ENCODE measurements at regions not wholly inside any gene's neighbourhood (a gene's known extent, or its start where the extent isn't known, plus 50 kb on each side); places are given as distances from the start of the nearest gene placed in this dataset.
A peak's percentile ranks its signal among the peaks of the same experiment; 100 is the strongest.

DNA sequence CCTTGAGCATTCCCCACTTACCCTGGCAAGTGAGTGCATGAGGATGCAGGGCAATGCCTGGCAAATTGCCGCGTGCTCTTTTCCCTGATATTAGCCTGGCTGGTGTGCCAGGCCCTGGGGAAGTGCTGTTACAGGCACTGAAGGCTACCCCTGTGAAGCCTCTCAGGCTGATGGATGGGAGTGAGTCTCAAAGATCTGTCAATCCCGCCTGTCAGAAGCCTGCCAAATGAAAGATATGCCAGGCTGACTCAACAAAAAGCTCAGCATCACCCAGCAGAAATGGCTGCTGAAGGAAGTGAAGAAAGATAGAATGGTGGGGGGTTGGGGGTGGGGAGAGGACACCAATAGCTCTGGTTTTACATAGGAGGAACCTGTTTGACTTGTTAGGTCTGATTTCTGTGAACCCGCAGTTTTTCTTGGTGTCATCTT lies 112.1 kb downstream of the LACC1 start:
- Histone ChIP-seq H3K4me2 (replicated peaks; ENCODE audit: extremely low read depth, low read length, poor library complexity, severe bottlenecking) (no peak overlapping the region), H3K36me3 (replicated peaks in 1 of 2; ENCODE audit: control insufficient read depth in 1 of 2, insufficient read depth in 2 of 2, low read length in 2 of 2) (no peaks in the 10 kb centered on the region), H3K9me3 (replicated peaks in 1 of 2; ENCODE audit: control insufficient read depth in 1 of 2, insufficient read depth in 1 of 2, low read length in 2 of 2) (peaks cover 3 to 18% of the 10 kb centered on the region in 2 donors), H3K9ac (ENCODE audit: insufficient read depth, low read length, poor library complexity, severe bottlenecking) (no peak overlapping the region), H2AFZ (ENCODE audit: insufficient read depth, low read depth, low read length, poor library complexity, severe bottlenecking) (no peak overlapping the region), H3K27ac (ENCODE audit: low read depth in 1 of 2, low read length in 2 of 2) (no peak overlapping the region), H3K4me3 (replicated peaks in 1 of 3; ENCODE audit: low read depth in 2 of 3, low read length in 3 of 3) (no peak overlapping the region), H3K27me3 (ENCODE audit: control insufficient read depth in 2 of 2, insufficient read depth in 2 of 2, low read length in 2 of 2) (no peaks in the 10 kb centered on the region), H4K20me1 (ENCODE audit: insufficient read depth, low read length) (no peaks in the 10 kb centered on the region), H3K4me1 (ENCODE audit: control insufficient read depth in 1 of 2, insufficient read depth in 2 of 2, low read length in 2 of 2) (no peaks in the 10 kb centered on the region), H3K79me2 (ENCODE audit: insufficient read depth, low read length) (no peaks in the 10 kb centered on the region)
- intact Hi-C loops (cut with micrococcal nuclease) = no loop called here
- no peak for DNase-seq
- H3K4me1 Mint-ChIP-seq = no peaks in the 10 kb centered on the region
- peak overlapping the region in 1 of 7 donors; percentile 26 for H3K27ac Mint-ChIP-seq
- TF ChIP-seq, protein P1, sequence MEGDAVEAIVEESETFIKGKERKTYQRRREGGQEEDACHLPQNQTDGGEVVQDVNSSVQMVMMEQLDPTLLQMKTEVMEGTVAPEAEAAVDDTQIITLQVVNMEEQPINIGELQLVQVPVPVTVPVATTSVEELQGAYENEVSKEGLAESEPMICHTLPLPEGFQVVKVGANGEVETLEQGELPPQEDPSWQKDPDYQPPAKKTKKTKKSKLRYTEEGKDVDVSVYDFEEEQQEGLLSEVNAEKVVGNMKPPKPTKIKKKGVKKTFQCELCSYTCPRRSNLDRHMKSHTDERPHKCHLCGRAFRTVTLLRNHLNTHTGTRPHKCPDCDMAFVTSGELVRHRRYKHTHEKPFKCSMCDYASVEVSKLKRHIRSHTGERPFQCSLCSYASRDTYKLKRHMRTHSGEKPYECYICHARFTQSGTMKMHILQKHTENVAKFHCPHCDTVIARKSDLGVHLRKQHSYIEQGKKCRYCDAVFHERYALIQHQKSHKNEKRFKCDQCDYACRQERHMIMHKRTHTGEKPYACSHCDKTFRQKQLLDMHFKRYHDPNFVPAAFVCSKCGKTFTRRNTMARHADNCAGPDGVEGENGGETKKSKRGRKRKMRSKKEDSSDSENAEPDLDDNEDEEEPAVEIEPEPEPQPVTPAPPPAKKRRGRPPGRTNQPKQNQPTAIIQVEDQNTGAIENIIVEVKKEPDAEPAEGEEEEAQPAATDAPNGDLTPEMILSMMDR (IDR thresholded peaks at IDR 0.05) = no peak
- H3K36me3 Mint-ChIP-seq = no peaks in the 10 kb centered on the region
- WGBS (ENCODE audit: insufficient coverage) = 60% methylated on average over 1 of the region's 4 CpGs
- H3K4me3 Mint-ChIP-seq = no peak overlapping the region
- peaks cover 9 to 23% (median 17%) of the 10 kb centered on the region in 7 donors for H3K9me3 Mint-ChIP-seq
- H3K27me3 Mint-ChIP-seq (ENCODE audit: low read depth in 3 of 3) = peaks cover 0 to 6% (median 2%) of the 10 kb centered on the region in 3 donors

DNA sequence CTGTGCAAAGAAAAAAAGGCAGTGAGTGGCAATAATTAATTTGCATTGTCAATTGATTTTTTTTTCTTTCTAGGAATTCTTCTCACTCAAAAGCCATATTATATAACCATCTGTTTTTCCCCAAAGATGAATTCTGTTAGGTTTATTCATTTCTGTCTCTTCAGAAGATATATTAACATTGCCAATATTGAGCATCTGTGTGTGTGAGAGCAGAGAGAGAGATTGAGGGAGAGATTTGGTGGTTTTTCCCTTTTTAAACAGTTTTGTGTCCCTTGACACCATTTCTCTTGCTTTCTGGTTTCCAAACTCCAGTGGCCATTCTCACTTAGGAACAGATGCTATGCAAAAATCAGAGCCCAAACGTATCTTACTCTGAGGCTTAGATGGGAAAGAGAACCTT lies 112.5 kb downstream of the LACC1 start:
- no peaks in the 10 kb centered on the region for H3K4me1 ChIP-seq (ENCODE audit: control insufficient read depth in 1 of 2, insufficient read depth in 2 of 2, low read length in 2 of 2)
- no peaks in the 10 kb centered on the region for H4K20me1 ChIP-seq (ENCODE audit: insufficient read depth, low read length)
- no peak overlapping the region for H3K4me3 ChIP-seq (replicated peaks in 1 of 3; ENCODE audit: low read depth in 2 of 3, low read length in 3 of 3)
- Mint-ChIP-seq H3K4me3 (no peak overlapping the region), H3K36me3 (no peaks in the 10 kb centered on the region), H3K27ac (no peak overlapping the region), H3K27me3 (ENCODE audit: low read depth in 3 of 3) (peaks cover 0 to 6% (median 2%) of the 10 kb centered on the region in 3 donors), H3K9me3 (peaks cover 9 to 23% (median 17%) of the 10 kb centered on the region in 7 donors), H3K4me1 (no peaks in the 10 kb centered on the region)
- no peak overlapping the region for H3K4me2 ChIP-seq (replicated peaks; ENCODE audit: extremely low read depth, low read length, poor library complexity, severe bottlenecking)
- intact Hi-C loops (cut with micrococcal nuclease) = no loop called here
- TF ChIP-seq, protein P1 (IDR thresholded peaks at IDR 0.05) = no peak
- no CpG with 5 or more reads among the region's 1 CpG for WGBS (ENCODE audit: insufficient coverage)
- no peaks in the 10 kb centered on the region for H3K36me3 ChIP-seq (replicated peaks in 1 of 2; ENCODE audit: control insufficient read depth in 1 of 2, insufficient read depth in 2 of 2, low read length in 2 of 2)
- no peak overlapping the region for H2AFZ ChIP-seq (ENCODE audit: insufficient read depth, low read depth, low read length, poor library complexity, severe bottlenecking)
- no peak for DNase-seq
- no peak overlapping the region for H3K9ac ChIP-seq (ENCODE audit: insufficient read depth, low read length, poor library complexity, severe bottlenecking)
- H3K27ac ChIP-seq (ENCODE audit: low read depth in 1 of 2, low read length in 2 of 2) = no peak overlapping the region
- H3K9me3 ChIP-seq (replicated peaks in 1 of 2; ENCODE audit: control insufficient read depth in 1 of 2, insufficient read depth in 1 of 2, low read length in 2 of 2) = peaks cover 3 to 18% of the 10 kb centered on the region in 2 donors
- H3K27me3 ChIP-seq (ENCODE audit: control insufficient read depth in 2 of 2, insufficient read depth in 2 of 2, low read length in 2 of 2) = no peaks in the 10 kb centered on the region
- H3K79me2 ChIP-seq (ENCODE audit: insufficient read depth, low read length) = no peaks in the 10 kb centered on the region
